Activated B cell treated with CpG ODN at 0.5 μM for 24 hours (primary cell): ENCODE measurements at regions not wholly inside any gene's neighbourhood (a gene's known extent, or its start where the extent isn't known, plus 50 kb on each side); places are given as distances from the start of the nearest gene placed in this dataset.

ENCODE experiments used
- ATAC-seq: fragments of 200-7000 bp; cut with Tn5 transposase; one replicate; pipeline ENCODE4 v1.10.0; 2021; ENCODE audit warnings: low read depth, mild to moderate bottlenecking, moderate library complexity
- CTCF ChIA-PET: fragments of 350-600 bp; sonication (Branson Sonifier 250); formaldehyde crosslinking; loops from one replicate; lab custom pipeline; 2021; ENCODE audit warnings: antibody characterized with exemption; lab: Charles Lee
- POLR2A ChIA-PET: fragments of 350-600 bp; sonication (Branson Sonifier 250); formaldehyde crosslinking; loops from one replicate; lab custom pipeline; 2021; ENCODE audit warnings: antibody characterized with exemption; lab: Charles Lee
- DNase-seq: peaks from one replicate; pipeline ENCODE4 v3.0.0; 2022
- H3K27ac Mint-ChIP-seq: one replicate; pipeline ENCODE4 v1.8.0; 2020; ENCODE audit warnings: mixed read lengths
- H3K27me3 Mint-ChIP-seq: one replicate; pipeline ENCODE4 v1.8.0; 2021; ENCODE audit warnings: mixed read lengths
- H3K36me3 Mint-ChIP-seq: one replicate; pipeline ENCODE4 v1.8.0; 2021; ENCODE audit warnings: low read depth, mixed read lengths
- H3K4me1 Mint-ChIP-seq: one replicate; pipeline ENCODE4 v1.8.0; 2021; ENCODE audit warnings: mixed read lengths
- H3K4me3 Mint-ChIP-seq: one replicate; pipeline ENCODE4 v1.8.0; 2020; ENCODE audit warnings: mild to moderate bottlenecking, mixed read lengths
- H3K9me3 Mint-ChIP-seq: one replicate; pipeline ENCODE4 v1.8.0; 2020; ENCODE audit warnings: mixed read lengths
- intact Hi-C: fragments of 100-400 bp; cut with micrococcal nuclease; formaldehyde crosslinking; loops from one replicate; pipeline ENCODE4 v1.15.1; 2024
- TF ChIP-seq, protein P1 (sequence below): fragments of 200-600 bp; IDR thresholded peaks from one replicate; pipeline ENCODE4 v1.8.0; 2022; ENCODE audit warnings: antibody characterized with exemption, mild to moderate bottlenecking

DNA sequence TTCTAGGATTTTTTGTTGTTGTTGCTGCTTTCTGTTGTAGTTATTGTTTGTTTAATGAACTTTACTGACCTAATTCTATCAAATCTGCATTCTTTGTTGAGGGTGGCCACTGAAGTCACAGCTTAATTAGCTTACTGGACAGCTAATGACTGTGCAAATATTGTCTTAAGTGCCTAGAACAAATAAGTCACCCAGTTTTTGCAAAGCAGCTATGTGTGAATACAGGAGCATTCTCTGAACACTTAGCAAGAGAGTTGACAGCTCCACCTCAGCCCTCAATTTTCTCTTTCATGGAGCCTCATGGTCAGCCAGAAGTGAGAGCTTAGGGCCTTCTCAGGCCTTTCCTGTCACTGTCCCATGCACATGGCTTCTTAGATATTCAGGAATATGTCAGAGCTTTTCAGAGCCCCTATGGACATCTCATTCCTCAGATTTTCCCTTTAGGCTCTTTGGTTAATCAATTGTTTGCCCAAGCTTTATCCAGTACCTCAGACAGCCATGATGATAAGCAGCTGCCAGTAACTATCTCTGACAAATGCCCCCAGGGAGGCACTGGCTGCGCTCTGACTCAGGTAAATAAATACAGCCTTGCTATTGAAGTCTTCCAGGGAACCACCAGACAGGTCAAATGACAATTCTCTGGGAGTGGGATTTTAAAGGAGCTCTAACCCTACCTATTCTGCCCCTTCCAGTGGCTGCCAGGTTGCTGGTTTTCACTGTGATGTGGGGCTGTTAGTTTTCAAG is 241.4 kb upstream of the IL12B start:
- ATAC-seq = no peak
- ChIA-PET CTCF (no interaction called here), POLR2A (no interaction called here)
- Mint-ChIP-seq H3K4me1 (no peaks in the 10 kb centered on the region), H3K4me3 (no peak overlapping the region), H3K36me3 (peaks cover 2% of the 10 kb centered on the region), H3K9me3 (no peaks in the 10 kb centered on the region), H3K27ac (no peak overlapping the region), H3K27me3 (no peaks in the 10 kb centered on the region)
- TF ChIP-seq, protein P1, sequence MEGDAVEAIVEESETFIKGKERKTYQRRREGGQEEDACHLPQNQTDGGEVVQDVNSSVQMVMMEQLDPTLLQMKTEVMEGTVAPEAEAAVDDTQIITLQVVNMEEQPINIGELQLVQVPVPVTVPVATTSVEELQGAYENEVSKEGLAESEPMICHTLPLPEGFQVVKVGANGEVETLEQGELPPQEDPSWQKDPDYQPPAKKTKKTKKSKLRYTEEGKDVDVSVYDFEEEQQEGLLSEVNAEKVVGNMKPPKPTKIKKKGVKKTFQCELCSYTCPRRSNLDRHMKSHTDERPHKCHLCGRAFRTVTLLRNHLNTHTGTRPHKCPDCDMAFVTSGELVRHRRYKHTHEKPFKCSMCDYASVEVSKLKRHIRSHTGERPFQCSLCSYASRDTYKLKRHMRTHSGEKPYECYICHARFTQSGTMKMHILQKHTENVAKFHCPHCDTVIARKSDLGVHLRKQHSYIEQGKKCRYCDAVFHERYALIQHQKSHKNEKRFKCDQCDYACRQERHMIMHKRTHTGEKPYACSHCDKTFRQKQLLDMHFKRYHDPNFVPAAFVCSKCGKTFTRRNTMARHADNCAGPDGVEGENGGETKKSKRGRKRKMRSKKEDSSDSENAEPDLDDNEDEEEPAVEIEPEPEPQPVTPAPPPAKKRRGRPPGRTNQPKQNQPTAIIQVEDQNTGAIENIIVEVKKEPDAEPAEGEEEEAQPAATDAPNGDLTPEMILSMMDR = no peak
- no peak for DNase-seq
- intact Hi-C loops = no loop called here

DNA sequence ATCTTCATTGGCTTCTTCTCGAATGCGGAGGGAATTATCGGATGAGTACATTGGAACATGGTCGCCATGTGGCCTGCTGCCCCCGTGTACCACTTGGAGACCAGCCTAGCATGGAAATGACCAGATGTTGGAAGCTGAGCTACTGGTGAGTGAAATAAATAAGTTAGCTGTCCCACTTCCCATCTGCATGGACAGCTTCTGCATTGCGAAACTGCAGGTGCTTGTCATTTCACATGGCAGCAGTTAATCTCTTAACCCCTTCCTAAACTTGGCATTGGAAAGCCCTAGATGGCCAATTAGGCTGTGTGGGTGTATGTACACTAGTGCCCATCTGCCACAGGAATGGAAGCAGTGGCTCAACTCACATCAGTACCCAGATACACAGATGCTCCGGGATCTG is 246.6 kb upstream of the IL12B start:
- TF ChIP-seq, protein P1 = no peak
- H3K27me3 Mint-ChIP-seq = no peaks in the 10 kb centered on the region
- no peak for ATAC-seq
- POLR2A ChIA-PET = no interaction called here
- H3K9me3 Mint-ChIP-seq = peaks cover 2% of the 10 kb centered on the region
- H3K36me3 Mint-ChIP-seq = peaks cover 6% of the 10 kb centered on the region
- DNase-seq = no peak
- CTCF ChIA-PET = no interaction called here
- H3K27ac Mint-ChIP-seq = no peak overlapping the region
- no peak overlapping the region for H3K4me3 Mint-ChIP-seq
- no peaks in the 10 kb centered on the region for H3K4me1 Mint-ChIP-seq
- intact Hi-C loops = no loop called here

DNA sequence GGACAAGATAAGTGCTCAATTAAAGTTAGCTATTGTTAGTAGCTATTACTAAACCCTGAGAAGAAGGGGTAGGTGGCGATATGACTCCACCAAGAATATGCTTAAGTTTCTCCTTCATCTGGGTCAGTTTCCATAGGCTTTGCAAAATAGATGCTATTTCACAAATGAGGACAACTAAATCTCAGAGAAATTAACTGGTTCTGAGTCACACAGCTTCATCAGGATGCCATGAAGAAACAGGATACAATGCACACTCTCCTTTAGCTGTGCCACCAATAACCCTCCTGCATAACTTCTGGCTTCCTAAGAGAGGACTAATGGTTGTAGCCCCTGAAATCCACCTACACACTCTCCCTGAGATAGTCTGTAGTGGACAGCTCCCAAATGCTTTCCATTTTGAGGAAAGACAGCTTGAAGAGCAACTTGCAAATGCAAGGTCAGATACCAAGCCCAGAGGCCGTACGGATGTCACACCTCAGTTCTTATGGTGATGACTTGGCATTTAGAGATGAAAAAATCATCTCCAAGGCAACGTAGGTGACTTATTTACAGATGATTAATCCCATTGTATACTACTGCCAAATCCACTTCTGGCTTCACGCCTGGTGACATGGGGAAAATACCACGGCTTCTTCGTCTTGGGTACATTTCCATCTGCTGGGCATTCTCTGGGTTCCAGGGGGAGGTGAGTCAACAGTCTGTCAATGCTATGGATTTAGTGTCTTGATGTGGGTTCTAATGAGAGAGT is 251.4 kb upstream of the IL12B start:
- peaks cover 4% of the 10 kb centered on the region for H3K36me3 Mint-ChIP-seq
- DNase-seq (no peak), ATAC-seq (no peak)
- CTCF ChIA-PET = no interaction called here
- TF ChIP-seq, protein P1 = no peak
- no peaks in the 10 kb centered on the region for H3K27me3 Mint-ChIP-seq
- POLR2A ChIA-PET = no interaction called here
- H3K27ac Mint-ChIP-seq = no peak overlapping the region
- intact Hi-C loops = no loop called here
- peaks cover 6% of the 10 kb centered on the region for H3K9me3 Mint-ChIP-seq
- H3K4me3 Mint-ChIP-seq = no peak overlapping the region
- H3K4me1 Mint-ChIP-seq = no peaks in the 10 kb centered on the region

DNA sequence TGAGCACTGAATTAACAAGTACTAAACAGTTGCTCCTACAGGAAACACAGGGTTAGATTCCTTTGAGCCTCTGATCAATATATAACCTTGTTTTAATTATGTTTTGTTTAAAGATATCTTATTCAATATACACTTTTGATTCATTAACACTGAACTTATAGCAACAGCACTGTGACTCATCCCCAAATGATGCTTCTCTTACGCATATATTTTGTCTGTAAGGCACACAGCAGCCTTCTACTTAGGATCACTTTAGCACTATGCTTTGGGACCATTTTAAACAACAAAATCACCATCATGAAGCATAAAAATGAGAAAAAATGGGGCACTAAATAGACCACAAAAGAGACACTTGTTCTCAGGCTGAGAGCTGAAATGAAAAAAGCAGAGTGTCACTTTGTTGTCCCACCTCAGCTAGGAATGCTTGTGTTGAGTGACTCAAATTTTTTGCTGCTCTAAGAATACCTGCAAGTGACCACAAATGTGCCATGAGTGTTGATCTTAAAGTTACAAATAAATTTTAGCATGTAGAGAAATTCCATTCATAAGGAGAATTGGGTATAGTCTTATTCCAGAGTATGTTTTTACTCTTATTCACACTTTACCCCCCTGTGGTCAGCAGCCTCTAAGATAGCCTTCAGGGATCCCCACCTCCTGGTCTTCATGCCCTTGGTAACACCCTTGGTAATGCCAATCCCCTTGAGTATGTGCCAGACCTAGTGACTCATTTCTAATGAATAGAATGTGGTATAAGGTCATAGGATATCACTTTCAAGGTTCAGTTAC is 252.7 kb upstream of the IL12B start:
- H3K27me3 Mint-ChIP-seq = no peaks in the 10 kb centered on the region
- no peaks in the 10 kb centered on the region for H3K36me3 Mint-ChIP-seq
- DNase-seq = no peak
- intact Hi-C loops = no loop called here
- CTCF ChIA-PET = no interaction called here
- no peak for ATAC-seq
- no peak overlapping the region for H3K4me3 Mint-ChIP-seq
- peaks cover 6% of the 10 kb centered on the region for H3K9me3 Mint-ChIP-seq
- POLR2A ChIA-PET = no interaction called here
- no peak overlapping the region for H3K27ac Mint-ChIP-seq
- no peaks in the 10 kb centered on the region for H3K4me1 Mint-ChIP-seq
- TF ChIP-seq, protein P1 = no peak

DNA sequence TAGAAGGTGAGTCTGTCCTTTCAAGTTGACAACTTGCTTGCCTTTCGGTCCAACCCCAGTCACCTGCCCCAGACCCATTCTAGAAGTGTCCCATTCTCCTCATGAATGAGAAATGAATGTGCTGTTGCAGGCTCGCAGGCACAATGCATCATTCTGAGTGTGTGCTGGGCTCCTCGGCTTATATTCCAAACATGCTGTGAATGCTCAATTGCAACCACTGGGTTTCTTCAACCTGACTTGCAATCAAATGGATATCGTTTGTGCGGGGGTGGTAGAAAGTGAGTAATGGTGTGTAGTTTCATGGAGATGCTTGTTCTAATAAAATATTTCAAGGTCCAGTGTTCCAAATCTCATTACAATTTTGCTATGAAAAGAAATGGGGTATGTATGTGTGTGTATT is 256.6 kb upstream of the IL12B start:
- Mint-ChIP-seq H3K36me3 (no peaks in the 10 kb centered on the region), H3K4me1 (no peaks in the 10 kb centered on the region), H3K27ac (no peak overlapping the region), H3K27me3 (no peaks in the 10 kb centered on the region), H3K9me3 (peaks cover 4% of the 10 kb centered on the region), H3K4me3 (no peak overlapping the region)
- intact Hi-C loops = no loop called here
- ATAC-seq (no peak), DNase-seq (no peak)
- ChIA-PET POLR2A (no interaction called here), CTCF (no interaction called here)
- TF ChIP-seq, protein P1 = no peak
